SU-DHL-6 (cell line): ENCODE measurements at regions not wholly inside any gene's neighbourhood (a gene's known extent, or its start where the extent isn't known, plus 50 kb on each side); places are given as distances from the start of the nearest gene placed in this dataset.

Experiments
- CTCF ChIP-seq: fragments of 200-600 bp; sonication (generic); IDR thresholded peaks from one replicate; pipeline ENCODE4 v1.5.1; 2017; ENCODE audit warnings: antibody characterized with exemption, mild to moderate bottlenecking, low read length, moderate library complexity; ENCODE audit not compliant: insufficient read depth, poor library complexity, severe bottlenecking
- EZH2phosphoT487 ChIP-seq: fragments of 200-600 bp; sonication (generic), shearing (Covaris generic); conservative IDR thresholded peaks from 2 replicates; pipeline ENCODE4 v1.6.1; 2018; ENCODE audit warnings: mild to moderate bottlenecking, antibody characterized with exemption, low read length, moderate library complexity, mixed read lengths

- TF ChIP-seq CTCF (no peak), EZH2phosphoT487 (no peak)
Measured at GRCh38 chr18:46343456-46343855, 239.3 kb downstream of the HAUS1 start.
